Stimulated activated naive CD8-positive, alpha-beta T cell treated with anti-CD3 and anti-CD28 coated beads, Interleukin-15, Interleukin-2, amounts not matched to agents 100 ng/mL and 50 ng/mL, for 24 hours (primary cell): ENCODE measurements at regions not wholly inside any gene's neighbourhood (a gene's known extent, or its start where the extent isn't known, plus 50 kb on each side); places are given as distances from the start of the nearest gene placed in this dataset.
"Not testable (repeated sequence)": the region's sequence is repeated elsewhere in the genome, so short reads cannot be mapped to it uniquely, and the experiment has no call there.

Experiments used
- H3K27ac Mint-ChIP-seq: one replicate; pipeline ENCODE4 v1.8.0; 2021; ENCODE audit warnings: mild to moderate bottlenecking, mixed read lengths
- H3K27me3 Mint-ChIP-seq: one replicate; pipeline ENCODE4 v1.8.0; 2021; ENCODE audit warnings: mixed read lengths
- H3K36me3 Mint-ChIP-seq: one replicate; pipeline ENCODE4 v1.8.0; 2021; ENCODE audit warnings: low read depth, mixed read lengths
- H3K4me1 Mint-ChIP-seq: one replicate; pipeline ENCODE4 v1.8.0; 2021; ENCODE audit warnings: low read depth, mixed read lengths
- H3K4me3 Mint-ChIP-seq: one replicate; pipeline ENCODE4 v1.8.0; 2021; ENCODE audit warnings: mild to moderate bottlenecking, mixed read lengths
- H3K9me3 Mint-ChIP-seq: one replicate; pipeline ENCODE4 v1.8.0; 2021; ENCODE audit warnings: mixed read lengths

DNA sequence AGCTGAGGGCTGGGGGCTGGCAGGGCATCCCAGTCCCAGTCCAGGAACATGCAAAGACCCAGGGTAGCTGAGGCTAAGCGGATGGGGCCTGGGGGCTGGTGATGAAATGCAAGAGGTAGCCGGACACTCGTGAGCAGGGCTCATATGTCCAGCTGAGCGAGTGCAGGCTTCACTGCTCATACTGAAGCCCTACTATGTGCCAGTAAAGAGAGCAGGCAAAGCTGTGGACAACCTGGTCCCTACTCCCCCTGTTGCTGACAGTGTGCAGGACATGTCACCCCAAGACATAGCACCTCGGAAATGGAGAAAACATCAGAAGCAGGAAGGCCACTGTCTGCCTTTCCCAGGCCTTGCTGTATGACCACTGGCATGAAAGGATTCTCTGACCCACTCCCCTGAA lies 122.4 kb upstream of the STX18 start:
- no peaks in the 10 kb centered on the region for H3K4me1 Mint-ChIP-seq
- H3K36me3 Mint-ChIP-seq = no peaks in the 10 kb centered on the region
- H3K27me3 Mint-ChIP-seq = no peaks in the 10 kb centered on the region
- H3K4me3 Mint-ChIP-seq = no peak overlapping the region
- H3K9me3 Mint-ChIP-seq = no peaks in the 10 kb centered on the region
- H3K27ac Mint-ChIP-seq = no peak overlapping the region

DNA sequence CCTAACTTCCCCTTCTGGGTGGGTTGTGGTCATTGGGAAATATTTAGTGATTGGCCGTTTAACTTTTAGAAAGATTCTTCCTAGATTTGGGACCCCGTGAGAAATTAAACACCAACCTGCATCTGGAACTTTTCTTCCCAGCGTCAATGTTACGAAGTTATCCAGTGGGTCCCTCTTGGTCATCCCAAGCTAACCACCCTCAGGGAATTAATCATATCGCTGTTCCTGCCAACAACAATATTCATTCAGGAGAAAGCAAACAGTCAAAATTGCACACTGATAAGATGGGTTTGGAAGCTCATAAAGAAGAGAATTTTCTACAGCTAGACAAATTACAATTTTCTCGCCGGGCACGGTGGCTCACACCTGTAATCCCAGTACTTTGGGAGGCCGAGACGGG lies 121.2 kb upstream of the STX18 start:
- no peak overlapping the region for H3K4me3 Mint-ChIP-seq
- no peaks in the 10 kb centered on the region for H3K4me1 Mint-ChIP-seq
- H3K36me3 Mint-ChIP-seq = no peaks in the 10 kb centered on the region
- H3K27me3 Mint-ChIP-seq = no peaks in the 10 kb centered on the region
- no peaks in the 10 kb centered on the region for H3K9me3 Mint-ChIP-seq
- no peak overlapping the region for H3K27ac Mint-ChIP-seq

DNA sequence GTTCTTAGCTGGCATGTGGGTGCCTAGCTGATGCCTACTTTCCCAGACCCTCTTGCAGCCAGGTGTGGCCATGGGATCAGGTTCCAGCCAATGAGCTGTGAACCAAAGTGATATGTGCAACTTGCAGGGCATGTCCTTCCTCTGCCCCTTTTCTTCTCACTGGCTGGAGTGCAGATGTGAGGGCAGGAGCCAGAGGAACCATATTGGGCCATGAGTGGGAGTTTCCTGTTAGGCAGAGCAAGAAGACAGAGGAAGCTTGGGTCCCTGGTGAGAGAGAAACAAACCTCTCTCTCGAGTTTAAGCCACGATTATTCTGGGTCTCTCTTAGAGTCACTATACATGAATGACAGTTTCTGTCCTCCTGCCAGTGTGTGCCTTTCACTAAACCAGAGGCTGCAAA lies 120.4 kb upstream of the STX18 start:
- H3K4me3 Mint-ChIP-seq = no peak overlapping the region
- no peaks in the 10 kb centered on the region for H3K4me1 Mint-ChIP-seq
- no peaks in the 10 kb centered on the region for H3K27me3 Mint-ChIP-seq
- no peak overlapping the region for H3K27ac Mint-ChIP-seq
- H3K9me3 Mint-ChIP-seq = no peaks in the 10 kb centered on the region
- no peaks in the 10 kb centered on the region for H3K36me3 Mint-ChIP-seq

DNA sequence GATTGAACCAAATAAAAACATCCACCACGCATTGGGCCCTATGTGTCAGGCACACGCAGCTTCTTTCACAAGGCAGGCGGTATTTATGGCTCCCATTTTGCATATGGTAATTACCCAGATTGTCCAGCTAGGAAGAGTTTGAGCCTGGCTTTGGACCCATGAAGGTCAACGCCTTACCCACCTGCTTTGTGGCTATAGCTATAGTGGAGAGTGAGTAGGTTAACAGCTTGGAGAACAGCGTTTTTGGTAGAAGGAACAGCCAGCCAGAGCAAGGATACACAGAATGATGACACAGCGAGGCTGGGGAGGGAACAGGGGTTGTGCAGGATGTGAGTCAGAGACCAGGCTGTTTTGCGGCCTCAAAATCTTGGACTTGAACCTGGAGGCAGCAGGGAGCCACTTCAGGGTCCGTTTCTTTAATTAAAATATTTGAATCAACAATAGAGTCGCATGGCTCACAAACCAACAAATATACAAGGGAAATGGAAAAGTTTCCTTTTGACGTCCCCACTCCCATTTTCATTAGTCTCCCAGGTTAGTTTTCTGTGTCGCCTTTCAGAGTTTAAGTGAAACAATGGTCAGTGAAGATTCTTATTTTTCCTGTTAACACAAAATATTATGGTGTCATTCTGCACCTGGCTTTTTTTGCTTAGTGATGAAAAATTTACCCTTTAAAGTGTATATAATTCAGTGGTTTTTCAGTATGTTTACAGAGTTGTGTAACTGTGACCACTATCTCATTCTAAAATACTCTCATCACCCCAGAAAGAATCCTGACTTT lies 118.2 kb upstream of the STX18 start:
- no peaks in the 10 kb centered on the region for H3K36me3 Mint-ChIP-seq
- no peak overlapping the region for H3K4me3 Mint-ChIP-seq
- no peaks in the 10 kb centered on the region for H3K4me1 Mint-ChIP-seq
- no peaks in the 10 kb centered on the region for H3K9me3 Mint-ChIP-seq
- H3K27ac Mint-ChIP-seq = no peak overlapping the region
- no peaks in the 10 kb centered on the region for H3K27me3 Mint-ChIP-seq

DNA sequence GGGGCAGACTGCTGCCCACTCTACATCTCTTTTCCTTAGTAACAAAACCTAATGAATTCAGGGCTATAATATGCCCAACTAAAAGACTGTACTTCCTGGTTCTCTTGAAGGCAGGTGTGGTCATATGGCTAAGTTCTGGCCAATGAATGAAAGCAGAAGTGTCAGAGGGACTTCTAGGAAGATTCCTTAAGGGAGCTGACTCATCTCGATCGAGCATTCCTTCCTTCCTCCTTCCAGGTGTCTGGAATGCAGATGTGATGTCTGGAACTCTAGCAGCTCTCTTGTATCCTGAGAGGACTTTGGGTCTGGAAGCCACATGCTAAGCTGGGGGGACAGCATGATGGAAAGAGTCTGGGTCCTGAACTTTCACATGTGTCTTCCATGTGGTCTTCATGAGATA lies 116.2 kb upstream of the STX18 start:
- Mint-ChIP-seq H3K4me1 (no peaks in the 10 kb centered on the region), H3K27ac (no peak overlapping the region), H3K9me3 (no peaks in the 10 kb centered on the region), H3K4me3 (no peak overlapping the region), H3K36me3 (no peaks in the 10 kb centered on the region), H3K27me3 (no peaks in the 10 kb centered on the region)

DNA sequence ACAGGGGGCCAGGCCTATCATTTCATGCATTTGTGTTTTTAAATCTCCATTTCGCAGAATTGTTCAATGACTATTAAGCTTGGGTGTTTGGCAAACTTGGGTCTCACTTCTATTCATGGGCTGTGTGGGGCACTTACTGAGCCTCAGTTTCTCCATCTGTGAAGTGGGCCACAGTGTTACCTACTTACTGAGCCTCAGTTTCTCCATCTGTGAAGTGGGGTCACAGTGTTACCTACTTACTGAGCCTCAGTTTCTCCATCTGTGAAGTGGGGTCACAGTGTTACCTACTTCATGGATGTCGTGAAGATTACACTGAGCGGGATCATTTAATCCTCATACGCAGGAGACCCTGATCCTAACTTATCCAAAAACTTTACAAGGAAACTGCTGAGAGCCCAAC lies 115.1 kb upstream of the STX18 start:
- no peaks in the 10 kb centered on the region for H3K27me3 Mint-ChIP-seq
- H3K9me3 Mint-ChIP-seq = no peaks in the 10 kb centered on the region

DNA sequence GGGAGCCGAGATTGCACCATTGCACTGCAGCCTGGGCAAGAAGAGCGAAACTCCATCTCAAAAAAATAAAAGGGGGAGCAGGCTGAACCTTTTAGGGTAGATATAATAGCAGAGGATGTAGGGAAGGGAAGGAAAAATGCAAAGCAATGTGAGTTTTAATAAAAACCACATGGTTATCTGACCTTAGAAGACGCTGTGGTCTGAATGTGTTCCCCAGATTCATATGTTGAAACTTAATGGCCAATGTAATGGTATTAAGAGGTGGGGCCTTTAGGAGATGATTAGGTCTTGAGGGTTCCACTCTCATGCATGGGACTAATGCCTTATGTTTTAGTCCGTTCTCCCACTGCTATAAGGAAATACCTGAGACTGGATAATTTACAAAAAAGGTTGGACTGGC lies 114.1 kb upstream of the STX18 start:
- Mint-ChIP-seq H3K4me3 (no peak overlapping the region), H3K4me1 (no peaks in the 10 kb centered on the region), H3K27ac (no peak overlapping the region), H3K27me3 (no peaks in the 10 kb centered on the region), H3K9me3 (no peaks in the 10 kb centered on the region), H3K36me3 (no peaks in the 10 kb centered on the region)

More for the DNA sequence above, 115.1 kb upstream of the STX18 start:
- Mint-ChIP-seq H3K4me3 (no peak overlapping the region), H3K36me3 (no peaks in the 10 kb centered on the region), H3K27ac (no peak overlapping the region), H3K4me1 (no peaks in the 10 kb centered on the region)

DNA sequence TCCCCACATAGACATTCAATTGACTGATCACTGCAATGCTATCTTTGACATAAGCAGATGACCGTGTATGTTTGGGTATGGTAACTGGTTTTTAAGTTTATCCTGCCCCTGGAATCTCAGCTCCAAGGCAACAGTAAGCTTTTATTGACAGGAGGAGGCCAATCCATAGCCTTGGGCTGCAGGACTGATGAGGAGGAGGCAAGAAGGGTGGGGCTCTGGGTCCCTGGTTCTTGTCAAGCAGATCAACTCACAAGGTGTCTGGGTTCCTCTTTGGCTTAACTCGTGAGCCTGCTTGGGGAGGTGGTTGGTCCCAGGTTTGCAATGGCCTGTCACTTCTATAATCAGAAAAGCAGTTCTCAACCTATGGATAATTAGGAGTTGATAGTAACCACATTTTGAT lies 113.2 kb upstream of the STX18 start:
- H3K4me1 Mint-ChIP-seq = no peaks in the 10 kb centered on the region
- H3K4me3 Mint-ChIP-seq = no peak overlapping the region
- no peaks in the 10 kb centered on the region for H3K36me3 Mint-ChIP-seq
- H3K27me3 Mint-ChIP-seq = no peaks in the 10 kb centered on the region
- H3K27ac Mint-ChIP-seq = no peak overlapping the region
- no peaks in the 10 kb centered on the region for H3K9me3 Mint-ChIP-seq

DNA sequence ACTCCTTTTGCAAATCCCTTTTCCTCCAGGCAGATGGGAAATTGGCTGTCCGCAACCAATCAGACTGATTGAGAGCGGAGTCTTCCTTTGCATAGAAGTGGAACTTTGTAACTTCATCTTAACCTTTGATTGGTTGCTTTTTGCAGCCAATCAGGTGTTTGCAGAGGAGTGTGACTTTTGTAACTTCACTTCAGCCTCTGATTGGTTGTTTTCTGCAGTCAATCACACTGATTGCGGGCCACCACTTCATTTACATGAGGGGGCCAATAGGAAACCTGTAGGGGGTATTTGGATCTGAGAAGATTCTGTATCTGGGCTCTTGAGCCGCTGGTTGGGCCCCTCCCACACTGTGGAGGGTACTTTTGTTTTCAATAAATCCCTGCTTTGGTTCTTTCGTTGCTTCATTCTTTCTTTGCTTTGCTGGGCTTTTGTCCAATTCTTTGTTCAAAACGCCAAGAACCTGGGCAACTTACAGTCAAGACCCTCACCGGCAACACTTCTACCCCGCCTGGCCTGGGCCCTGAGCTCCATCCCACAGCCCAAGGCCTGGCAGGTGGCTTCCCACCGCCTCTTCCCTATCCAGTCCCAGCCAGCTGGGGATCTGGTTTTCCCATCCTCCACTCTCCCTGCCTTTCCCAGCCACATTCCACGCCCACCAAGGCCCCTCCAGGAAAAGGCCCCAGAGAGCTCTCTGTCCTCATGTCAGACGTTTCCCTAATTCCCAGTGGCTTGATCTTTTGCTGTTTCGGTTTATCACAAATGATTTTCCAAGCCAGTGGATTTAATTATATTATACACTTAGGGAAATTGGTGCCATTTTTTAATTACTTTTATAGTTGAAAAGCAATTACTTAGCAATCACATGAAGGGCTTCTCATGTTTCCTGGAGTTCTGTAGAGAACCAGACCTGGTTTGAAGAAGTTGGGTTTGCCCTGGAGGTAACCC lies 110.2 kb upstream of the STX18 start:
- Mint-ChIP-seq H3K27ac (no peak overlapping the region), H3K4me3 (no peak overlapping the region), H3K9me3 (no peaks in the 10 kb centered on the region), H3K4me1 (no peaks in the 10 kb centered on the region), H3K36me3 (no peaks in the 10 kb centered on the region), H3K27me3 (no peaks in the 10 kb centered on the region)

DNA sequence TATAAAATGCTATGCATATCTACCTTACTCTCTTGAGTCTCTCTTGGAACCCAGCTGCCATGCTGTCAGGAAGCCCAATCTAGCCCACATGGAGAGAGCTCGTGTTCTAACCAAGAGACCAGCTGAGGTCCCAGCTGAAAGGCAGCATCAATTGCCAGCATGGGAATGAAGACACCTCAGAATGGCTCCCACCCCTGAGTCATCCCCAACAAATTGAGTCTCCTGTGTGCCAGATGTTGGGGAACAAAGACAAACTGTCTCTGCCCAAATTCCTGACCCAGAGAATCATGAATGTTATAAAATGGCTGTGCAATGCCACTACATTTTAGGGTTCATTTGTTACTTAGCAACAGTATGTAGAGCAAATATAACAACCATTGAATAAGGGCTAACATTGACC lies 105.2 kb upstream of the STX18 start:
- H3K27ac Mint-ChIP-seq = no peak overlapping the region
- H3K36me3 Mint-ChIP-seq = no peaks in the 10 kb centered on the region
- H3K4me3 Mint-ChIP-seq = no peak overlapping the region
- H3K9me3 Mint-ChIP-seq = no peaks in the 10 kb centered on the region
- no peaks in the 10 kb centered on the region for H3K4me1 Mint-ChIP-seq
- no peaks in the 10 kb centered on the region for H3K27me3 Mint-ChIP-seq

DNA sequence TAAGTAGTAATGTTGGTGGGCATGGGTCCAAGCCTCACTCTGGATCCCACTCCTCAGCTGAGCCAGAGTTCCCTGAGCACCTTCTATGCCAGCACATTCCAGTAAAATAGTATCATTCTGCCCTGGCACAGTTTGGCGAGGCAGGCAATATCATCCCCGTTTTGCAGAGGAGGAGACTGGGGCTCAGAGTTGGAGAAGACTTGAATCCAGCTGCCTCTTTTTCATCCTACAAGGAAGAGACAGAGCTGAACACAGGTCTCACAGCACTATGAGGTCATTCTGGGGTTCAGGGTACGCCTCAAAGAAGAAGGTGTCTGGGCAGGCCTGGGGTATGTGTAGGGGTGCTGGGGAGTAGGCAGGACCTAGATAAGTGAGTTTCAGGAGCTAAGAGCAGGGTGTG lies 103.9 kb upstream of the STX18 start:
- H3K27ac Mint-ChIP-seq = no peak overlapping the region
- H3K4me1 Mint-ChIP-seq = no peaks in the 10 kb centered on the region
- H3K4me3 Mint-ChIP-seq = no peak overlapping the region
- H3K27me3 Mint-ChIP-seq = no peaks in the 10 kb centered on the region
- H3K36me3 Mint-ChIP-seq = no peaks in the 10 kb centered on the region
- H3K9me3 Mint-ChIP-seq = no peaks in the 10 kb centered on the region

DNA sequence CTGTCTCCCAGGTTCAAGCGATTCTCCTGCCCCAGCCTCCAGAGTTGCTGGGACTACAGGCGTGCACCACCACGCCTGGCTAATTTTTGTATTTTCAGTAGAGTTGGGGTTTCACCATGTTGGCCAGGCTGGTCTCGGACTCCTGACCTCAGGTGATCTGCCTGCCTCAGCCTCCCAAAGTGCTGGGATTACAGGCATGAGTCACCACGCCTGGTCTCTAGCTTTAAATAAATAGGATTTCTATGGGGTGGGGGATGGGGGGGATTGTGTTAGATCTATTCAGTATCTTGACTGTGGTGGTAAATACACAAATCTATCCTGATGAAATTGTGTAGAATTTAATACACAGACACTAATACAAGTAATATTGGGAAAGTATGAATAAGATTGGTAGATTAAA lies 102.4 kb upstream of the STX18 start:
- not testable (repeated sequence) for H3K27ac Mint-ChIP-seq, H3K9me3 Mint-ChIP-seq, H3K36me3 Mint-ChIP-seq, H3K4me3 Mint-ChIP-seq, H3K4me1 Mint-ChIP-seq, H3K27me3 Mint-ChIP-seq

DNA sequence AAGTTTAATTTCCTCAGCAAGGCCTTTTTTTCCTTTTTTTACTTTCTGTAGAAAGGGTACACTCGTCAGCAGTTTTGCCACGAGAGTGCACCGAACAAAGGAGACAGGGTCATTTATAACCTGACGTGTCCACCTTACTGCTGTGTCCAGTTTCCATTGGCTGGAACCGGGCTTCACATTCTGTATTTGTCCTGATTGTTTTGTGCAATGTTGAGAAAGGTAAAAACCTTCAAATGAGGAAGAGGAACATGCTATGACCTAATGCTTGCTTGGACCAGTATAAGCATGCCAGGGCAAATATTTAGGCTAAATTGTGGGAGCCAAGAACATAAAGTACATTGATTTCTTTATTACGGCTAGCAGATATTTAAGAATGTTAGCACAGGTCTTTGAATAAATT lies 101.9 kb upstream of the STX18 start:
- H3K9me3 Mint-ChIP-seq, H3K4me1 Mint-ChIP-seq, H3K27me3 Mint-ChIP-seq, H3K27ac Mint-ChIP-seq, H3K4me3 Mint-ChIP-seq: not testable (repeated sequence)
- peaks cover 13% of the 10 kb centered on the region for H3K36me3 Mint-ChIP-seq

DNA sequence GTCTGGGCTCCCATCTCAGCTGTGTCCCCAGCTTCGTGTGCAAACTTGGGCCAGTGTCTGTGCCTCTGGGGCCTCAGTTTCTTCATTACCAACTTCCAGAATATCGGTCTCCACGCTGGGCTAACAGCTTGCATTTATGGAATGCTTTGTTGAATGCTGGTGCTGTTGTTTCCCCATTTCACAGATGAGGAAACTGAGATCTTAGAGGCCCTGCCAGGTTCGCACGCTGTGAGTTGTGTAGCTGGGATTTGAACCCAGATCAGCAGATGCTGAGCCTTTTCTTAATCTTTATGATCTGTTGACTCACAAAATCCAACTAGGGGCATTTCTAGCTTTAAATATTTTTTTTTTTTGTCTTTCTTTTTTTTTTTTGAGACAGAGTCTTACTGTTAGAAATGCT lies 101.5 kb upstream of the STX18 start:
- peaks cover 13% of the 10 kb centered on the region for H3K36me3 Mint-ChIP-seq
- no peaks in the 10 kb centered on the region for H3K27me3 Mint-ChIP-seq
- no peaks in the 10 kb centered on the region for H3K4me1 Mint-ChIP-seq
- H3K4me3 Mint-ChIP-seq = no peak overlapping the region
- H3K9me3 Mint-ChIP-seq = peaks cover 8% of the 10 kb centered on the region
- no peak overlapping the region for H3K27ac Mint-ChIP-seq

DNA sequence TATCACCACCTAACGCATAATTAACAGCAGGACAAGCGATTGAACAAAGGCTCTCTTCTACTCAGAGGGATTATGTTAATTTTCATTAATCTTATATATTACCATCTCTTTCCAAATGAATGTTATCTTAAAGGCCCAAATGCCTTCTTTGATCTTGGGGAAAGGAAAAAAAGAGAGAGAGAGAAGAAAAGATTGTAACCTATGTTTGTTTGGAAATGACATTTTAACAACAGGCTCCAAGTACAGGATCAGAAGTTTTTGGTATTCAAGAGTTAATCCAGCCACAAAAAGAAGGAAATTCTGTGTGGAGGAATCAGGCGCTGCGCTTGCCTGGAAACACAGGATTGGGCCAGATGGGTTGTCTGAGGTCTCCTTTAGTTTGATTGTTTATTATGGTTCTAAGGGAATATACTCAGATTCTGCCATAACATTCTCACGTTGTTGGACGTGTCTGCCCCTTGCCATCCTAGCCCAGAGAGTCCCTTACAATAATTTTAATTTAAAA lies 100.7 kb upstream of the STX18 start:
- Mint-ChIP-seq H3K36me3 (peaks cover 13% of the 10 kb centered on the region), H3K4me1 (no peaks in the 10 kb centered on the region), H3K27ac (no peak overlapping the region), H3K9me3 (peaks cover 8% of the 10 kb centered on the region), H3K4me3 (no peak overlapping the region), H3K27me3 (no peaks in the 10 kb centered on the region)
